ENCODE measurements at regions not wholly inside any gene's neighbourhood (a gene's known extent, or its start where the extent isn't known, plus 50 kb on each side); places are given as distances from the start of the nearest gene placed in this dataset.

GRCh38 chr1:82268826-82269225 lies 468.1 kb downstream of the ADGRL2 start:
- Histone ChIP-seq H3K4me3 (no peak overlapping the region), H3K36me3 (no peaks in the 10 kb centered on the region), H3K4me1 (no peaks in the 10 kb centered on the region), H3K27ac (no peak overlapping the region), H3K27me3 (no peaks in the 10 kb centered on the region), H3K9me3 (no peaks in the 10 kb centered on the region)
- TF ChIP-seq POLR2A (IDR thresholded peaks at IDR 0.05) (no peak), CTCF (IDR thresholded peaks at IDR 0.05) (no peak)
- no peak for DNase-seq
- WGBS, 2 donors = 80 to 100% methylated on average over 1 of the region's 1 CpG
- intact Hi-C loops (cut with DNase I) = no loop called here

- intact Hi-C loops (cut with DNase I) = no loop called here
- no peak for DNase-seq
Observed at GRCh38 chr1:82266351-82266750, 465.6 kb downstream of the ADGRL2 start.

GRCh38 chr1:82265436-82265835 lies 464.7 kb downstream of the ADGRL2 start:
- TF ChIP-seq CTCF (IDR thresholded peaks at IDR 0.05) = no peak
- TF ChIP-seq POLR2A (IDR thresholded peaks at IDR 0.05) = no peak
- H3K27ac ChIP-seq = no peak overlapping the region
- no peaks in the 10 kb centered on the region for H3K36me3 ChIP-seq
- H3K9me3 ChIP-seq = no peaks in the 10 kb centered on the region
- intact Hi-C loops (cut with DNase I) = no loop called here
- H3K27me3 ChIP-seq = no peaks in the 10 kb centered on the region
- H3K4me3 ChIP-seq = no peak overlapping the region
- H3K4me1 ChIP-seq = no peaks in the 10 kb centered on the region
- WGBS, 2 donors = 79 to 87% methylated on average over 5 of the region's 5 CpGs
- no peak for DNase-seq

More at GRCh38 chr1:82266351-82266750, 465.6 kb downstream of the ADGRL2 start:
- no peaks in the 10 kb centered on the region for H3K4me1 ChIP-seq
- H3K36me3 ChIP-seq = no peaks in the 10 kb centered on the region
- H3K4me3 ChIP-seq = no peak overlapping the region
- H3K27ac ChIP-seq = no peak overlapping the region
- no peaks in the 10 kb centered on the region for H3K27me3 ChIP-seq
- no peaks in the 10 kb centered on the region for H3K9me3 ChIP-seq
- TF ChIP-seq POLR2A (IDR thresholded peaks at IDR 0.05) (no peak), CTCF (IDR thresholded peaks at IDR 0.05) (no peak)
- 54 to 61% methylated on average over 1 of the region's 1 CpG for WGBS, 2 donors

GRCh38 chr1:82264802-82265201 lies 464.1 kb downstream of the ADGRL2 start:
- Histone ChIP-seq H3K36me3 (no peaks in the 10 kb centered on the region), H3K4me1 (no peaks in the 10 kb centered on the region), H3K27ac (no peak overlapping the region), H3K9me3 (no peaks in the 10 kb centered on the region), H3K4me3 (no peak overlapping the region), H3K27me3 (no peaks in the 10 kb centered on the region)
- intact Hi-C loops (cut with DNase I) = no loop called here
- TF ChIP-seq CTCF (IDR thresholded peaks at IDR 0.05) = no peak
- no peak for TF ChIP-seq POLR2A (IDR thresholded peaks at IDR 0.05)
- no peak for DNase-seq
- WGBS, 2 donors = 91 to 92% methylated on average over 3 of the region's 3 CpGs

DNA sequence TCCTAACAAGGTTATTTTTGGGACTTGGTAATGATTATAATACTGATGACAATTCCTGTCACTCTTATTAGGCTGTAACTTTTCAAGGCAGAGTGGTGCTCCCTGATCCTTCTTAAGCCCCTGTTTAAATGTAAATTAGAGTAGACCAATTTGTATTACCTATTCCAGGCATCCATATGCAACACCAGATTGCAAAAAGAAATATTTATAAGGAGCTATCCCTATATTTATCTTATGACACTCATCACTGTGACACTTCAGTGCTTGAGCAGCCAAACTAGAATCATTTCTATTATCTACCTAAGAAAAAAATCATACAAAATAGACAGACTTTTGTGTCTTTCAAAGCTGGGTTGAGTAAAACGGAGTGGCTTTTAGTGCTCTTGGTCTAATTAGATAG lies 462.7 kb downstream of the ADGRL2 start:
- H3K27ac ChIP-seq = no peak overlapping the region
- H3K4me1 ChIP-seq = no peaks in the 10 kb centered on the region
- intact Hi-C loops (cut with DNase I) = no loop called here
- no peaks in the 10 kb centered on the region for H3K9me3 ChIP-seq
- 75 to 85% methylated on average over 1 of the region's 1 CpG for WGBS, 2 donors
- no peak for DNase-seq
- H3K4me3 ChIP-seq = no peak overlapping the region
- H3K36me3 ChIP-seq = no peaks in the 10 kb centered on the region
- H3K27me3 ChIP-seq = no peaks in the 10 kb centered on the region
- TF ChIP-seq POLR2A (IDR thresholded peaks at IDR 0.05) (no peak), CTCF (IDR thresholded peaks at IDR 0.05) (no peak)
